ENCODE measurements at regions not wholly inside any gene's neighbourhood (a gene's known extent, or its start where the extent isn't known, plus 50 kb on each side); places are given as distances from the start of the nearest gene placed in this dataset.
"Not testable (repeated sequence)": the region's sequence is repeated elsewhere in the genome, so short reads cannot be mapped to it uniquely, and the experiment has no call there.

- ATAC-seq: no peak
- no peak overlapping the region for H3K27ac ChIP-seq
- H3K4me1 ChIP-seq: no peaks in the 10 kb centered on the region
- intact Hi-C loops (cut with DNase I): no loop called here
- TF ChIP-seq CTCF (IDR thresholded peaks at IDR 0.05): no peak
- no peaks in the 10 kb centered on the region for H3K27me3 ChIP-seq (ENCODE audit: low read depth)
- no peaks in the 10 kb centered on the region for H3K36me3 ChIP-seq
- DNase-seq: no peak
- no peak overlapping the region for H3K4me3 ChIP-seq
- H3K9me3 ChIP-seq: no peaks in the 10 kb centered on the region
Measured at GRCh38 chr3:106348139-106348690, 479.4 kb upstream of the CBLB start.

DNA sequence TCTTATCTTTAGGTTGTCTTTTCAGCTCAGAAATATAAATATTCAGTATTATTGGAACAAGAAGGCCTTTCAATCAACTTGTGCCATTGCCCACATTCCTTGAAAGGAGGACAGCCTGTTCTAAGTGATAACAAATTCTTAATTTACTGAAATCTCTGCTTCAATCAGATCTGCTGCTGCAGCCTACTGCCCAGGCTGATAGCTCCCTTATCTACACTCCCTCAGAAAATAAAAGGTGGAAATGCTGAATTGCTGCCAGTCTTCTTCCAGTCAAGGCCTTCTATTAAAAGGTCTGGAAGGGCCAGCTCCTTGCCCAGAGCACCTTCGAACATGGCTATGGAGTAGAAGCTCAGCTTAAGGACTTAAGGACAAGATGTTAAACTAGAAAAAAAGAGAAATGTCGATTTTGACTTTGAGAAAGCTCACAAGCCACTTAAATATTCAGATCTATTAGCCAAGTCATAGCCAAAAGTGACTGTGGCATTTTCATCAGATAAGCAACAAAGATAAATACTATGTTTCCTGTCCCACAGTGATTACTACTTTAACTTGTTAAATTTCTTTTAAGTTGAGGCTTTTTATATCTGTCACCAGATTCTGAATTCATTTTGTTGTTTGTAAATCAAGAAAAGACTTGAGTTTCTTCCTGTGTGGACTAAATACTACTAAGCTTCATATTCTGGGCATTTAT, 480.5 kb upstream of the CBLB start:
- no peaks in the 10 kb centered on the region for H3K36me3 ChIP-seq
- no peak for TF ChIP-seq CTCF (IDR thresholded peaks at IDR 0.05)
- no peak overlapping the region for H3K4me3 ChIP-seq
- no peaks in the 10 kb centered on the region for H3K9me3 ChIP-seq
- intact Hi-C loops (cut with DNase I): no loop called here
- H3K27me3 ChIP-seq (ENCODE audit: low read depth): no peaks in the 10 kb centered on the region
- no peaks in the 10 kb centered on the region for H3K4me1 ChIP-seq
- no peak for ATAC-seq
- DNase-seq: no peak
- H3K27ac ChIP-seq: no peak overlapping the region

DNA sequence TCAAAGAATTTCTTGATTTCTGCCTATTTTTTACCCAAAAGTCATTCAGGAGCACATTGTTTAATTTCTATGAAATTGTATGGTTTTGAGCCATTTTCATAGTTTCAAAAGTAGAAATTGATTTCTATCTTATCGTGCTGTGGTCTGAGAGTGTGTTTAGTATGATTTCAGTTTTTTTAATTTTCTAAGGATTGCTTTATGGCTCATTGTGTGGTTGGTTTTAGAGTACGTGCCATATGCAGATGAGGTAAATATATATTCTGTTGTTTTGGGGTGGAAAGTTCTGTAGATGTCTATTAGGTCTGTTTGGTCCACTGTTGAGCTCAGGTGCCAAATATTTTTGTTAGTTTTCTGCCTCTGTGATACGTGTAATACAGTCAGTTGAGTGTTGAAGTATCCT, 487.1 kb upstream of the CBLB start:
- H3K27ac ChIP-seq: no peak overlapping the region
- no peaks in the 10 kb centered on the region for H3K9me3 ChIP-seq
- no peak for TF ChIP-seq CTCF (IDR thresholded peaks at IDR 0.05)
- no peaks in the 10 kb centered on the region for H3K36me3 ChIP-seq
- no peak for ATAC-seq
- intact Hi-C loops (cut with DNase I): no loop called here
- no peaks in the 10 kb centered on the region for H3K4me1 ChIP-seq
- no peak overlapping the region for H3K4me3 ChIP-seq
- no peaks in the 10 kb centered on the region for H3K27me3 ChIP-seq (ENCODE audit: low read depth)
- DNase-seq: no peak

DNA sequence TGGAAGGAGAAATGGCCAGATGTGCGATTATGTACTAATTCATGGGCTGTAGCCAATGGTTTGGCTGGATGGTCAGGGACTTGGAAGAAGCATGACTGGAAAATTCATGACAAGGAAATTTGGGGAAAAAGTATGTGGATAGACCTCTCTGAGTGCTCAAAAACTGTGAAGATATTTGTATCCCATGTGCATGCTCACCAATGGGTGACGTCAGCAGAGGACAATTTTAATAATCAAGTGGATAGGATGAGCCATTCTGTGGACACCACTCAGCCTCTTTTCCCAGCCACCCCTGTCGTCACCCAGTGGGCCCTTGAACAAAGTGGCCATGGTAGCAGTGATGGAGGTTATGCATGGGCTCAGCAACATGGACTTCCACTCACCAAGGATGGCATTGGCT, 490.9 kb upstream of the CBLB start:
- H3K27ac ChIP-seq: no peak overlapping the region
- intact Hi-C loops (cut with DNase I): no loop called here
- H3K9me3 ChIP-seq: no peaks in the 10 kb centered on the region
- H3K27me3 ChIP-seq (ENCODE audit: low read depth): no peaks in the 10 kb centered on the region
- H3K36me3 ChIP-seq: no peaks in the 10 kb centered on the region
- DNase-seq: no peak
- TF ChIP-seq CTCF (IDR thresholded peaks at IDR 0.05): no peak
- H3K4me1 ChIP-seq: no peaks in the 10 kb centered on the region
- ATAC-seq: no peak
- H3K4me3 ChIP-seq: no peak overlapping the region

GRCh38 chr3:106360901-106361300, 492.1 kb upstream of the CBLB start:
- H3K27ac ChIP-seq; H3K9me3 ChIP-seq; H3K27me3 ChIP-seq (ENCODE audit: low read depth); DNase-seq; intact Hi-C loops (cut with DNase I); H3K4me3 ChIP-seq; H3K4me1 ChIP-seq; ATAC-seq; H3K36me3 ChIP-seq: not testable (repeated sequence)

DNA sequence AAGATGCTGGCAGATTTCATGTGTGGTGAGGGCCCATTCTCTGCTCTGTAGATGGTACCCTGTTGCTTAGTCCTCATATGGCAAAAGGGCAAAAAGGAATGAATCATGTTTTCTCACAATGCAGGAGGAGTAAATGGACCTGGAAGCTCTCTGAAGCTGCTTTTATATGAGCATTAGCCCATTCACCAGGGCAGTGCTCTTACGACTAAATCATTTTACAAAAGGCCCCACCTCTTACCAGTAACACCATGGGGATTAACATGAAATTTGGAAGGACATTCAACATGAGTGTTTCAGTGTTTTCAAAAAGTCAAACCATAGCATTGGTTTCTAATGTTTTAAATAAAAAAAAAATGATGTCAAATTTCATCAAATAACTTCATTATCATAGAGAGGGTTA, 495.7 kb upstream of the CBLB start:
- ATAC-seq (no peak), DNase-seq (no peak)
- Histone ChIP-seq H3K4me1 (no peaks in the 10 kb centered on the region), H3K36me3 (no peaks in the 10 kb centered on the region), H3K27ac (no peak overlapping the region), H3K9me3 (no peaks in the 10 kb centered on the region), H3K27me3 (ENCODE audit: low read depth) (no peaks in the 10 kb centered on the region), H3K4me3 (no peak overlapping the region)
- intact Hi-C loops (cut with DNase I): no loop called here
- TF ChIP-seq CTCF (IDR thresholded peaks at IDR 0.05): no peak

Measured in lower lobe of right lung (tissue), 2 donors.